ENCODE measurements at regions not wholly inside any gene's neighbourhood (a gene's known extent, or its start where the extent isn't known, plus 50 kb on each side); places are given as distances from the start of the nearest gene placed in this dataset.

GRCh38 chr2:74760875-74761630 lies 72.9 kb upstream of the HK2 start:
- no peak for DNase-seq (ENCODE audit: low read depth)
- Histone ChIP-seq H3K4me3 (ENCODE audit: low read depth, low read length) (no peak overlapping the region), H3K27me3 (ENCODE audit: control insufficient read depth, insufficient read depth, low read length) (no peaks in the 10 kb centered on the region), H3K36me3 (ENCODE audit: control insufficient read depth, insufficient read depth, low read length) (no peaks in the 10 kb centered on the region)
- TF ChIP-seq CTCF (IDR thresholded peaks at IDR 0.05; ENCODE audit: insufficient read depth, low read length, poor library complexity, severe bottlenecking): no peak

GRCh38 chr2:74762789-74763188 lies 71.1 kb upstream of the HK2 start:
- no peak for DNase-seq (ENCODE audit: low read depth)
- Histone ChIP-seq H3K4me3 (ENCODE audit: low read depth, low read length) (no peak overlapping the region), H3K27me3 (ENCODE audit: control insufficient read depth, insufficient read depth, low read length) (no peaks in the 10 kb centered on the region), H3K36me3 (ENCODE audit: control insufficient read depth, insufficient read depth, low read length) (no peaks in the 10 kb centered on the region)
- TF ChIP-seq CTCF (IDR thresholded peaks at IDR 0.05; ENCODE audit: insufficient read depth, low read length, poor library complexity, severe bottlenecking): no peak

- no peak for TF ChIP-seq CTCF (IDR thresholded peaks at IDR 0.05; ENCODE audit: insufficient read depth, low read length, poor library complexity, severe bottlenecking)
- no peak for DNase-seq (ENCODE audit: low read depth)
- Histone ChIP-seq H3K4me3 (ENCODE audit: low read depth, low read length) (no peak overlapping the region), H3K36me3 (ENCODE audit: control insufficient read depth, insufficient read depth, low read length) (no peaks in the 10 kb centered on the region), H3K27me3 (ENCODE audit: control insufficient read depth, insufficient read depth, low read length) (no peaks in the 10 kb centered on the region)
Observed at GRCh38 chr2:74763962-74764428, 69.9 kb upstream of the HK2 start.

GRCh38 chr2:74764429-74765272 lies 69.3 kb upstream of the HK2 start:
- H3K27me3 ChIP-seq (ENCODE audit: control insufficient read depth, insufficient read depth, low read length): no peaks in the 10 kb centered on the region
- DNase-seq (ENCODE audit: low read depth): no peak
- H3K36me3 ChIP-seq (ENCODE audit: control insufficient read depth, insufficient read depth, low read length): no peaks in the 10 kb centered on the region
- no peak for TF ChIP-seq CTCF (IDR thresholded peaks at IDR 0.05; ENCODE audit: insufficient read depth, low read length, poor library complexity, severe bottlenecking)
- H3K4me3 ChIP-seq (ENCODE audit: low read depth, low read length): no peak overlapping the region

DNA sequence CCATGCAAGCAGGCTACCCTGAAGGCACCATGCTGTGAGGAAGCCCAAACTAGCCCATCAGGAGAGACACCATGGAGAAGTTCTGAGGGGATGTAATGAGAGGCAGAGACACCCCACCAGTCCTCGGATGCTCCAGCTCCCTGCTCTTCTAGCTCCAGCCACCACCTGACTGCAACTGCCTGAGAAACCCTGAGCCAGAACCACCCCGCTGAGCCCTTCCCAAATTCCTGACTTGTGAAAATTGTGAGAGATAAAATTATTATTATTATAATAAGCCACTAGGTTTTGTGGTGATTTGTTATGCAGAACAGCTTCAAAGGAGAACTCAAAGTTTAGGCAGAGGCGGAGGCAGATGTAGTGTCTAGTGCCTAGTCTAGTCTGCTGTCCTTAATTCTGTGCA lies 67.1 kb upstream of the HK2 start:
- no peak for DNase-seq (ENCODE audit: low read depth)
- no peaks in the 10 kb centered on the region for H3K27me3 ChIP-seq (ENCODE audit: control insufficient read depth, insufficient read depth, low read length)
- no peak for TF ChIP-seq CTCF (IDR thresholded peaks at IDR 0.05; ENCODE audit: insufficient read depth, low read length, poor library complexity, severe bottlenecking)
- no peak overlapping the region for H3K4me3 ChIP-seq (ENCODE audit: low read depth, low read length)
- H3K36me3 ChIP-seq (ENCODE audit: control insufficient read depth, insufficient read depth, low read length): no peaks in the 10 kb centered on the region
